HepG2 (cell line): ENCODE measurements at regions not wholly inside any gene's neighbourhood (a gene's known extent, or its start where the extent isn't known, plus 50 kb on each side); places are given as distances from the start of the nearest gene placed in this dataset.

Experiments used
- ATAC-seq: fragments of 200-7000 bp; cut with Tn5 transposase; 3 replicates; pipeline ENCODE4 v1.9.1; 2020; ENCODE audit warnings: mild to moderate bottlenecking, moderate library complexity
- BruUV-seq: library from RNA; stranded (reverse); fragments of 400-500 nt; replicated peaks from 2 replicates; lab custom pipeline; 2021; lab: Mats Ljungman, UMichigan
- CTCF ChIA-PET: fragments of 300-600 bp; formaldehyde crosslinking; extraction: SDS; loops from one replicate; lab custom pipeline; 2021; ENCODE audit warnings: low total read pairs, inconsistent platforms, low intra/inter-chr PET ratio; lab: Yijun Ruan, JAX
- POLR2A ChIA-PET: fragments of 350-600 bp; sonication (Branson Sonifier 250); formaldehyde crosslinking; loops from one replicate; lab custom pipeline; 2020; ENCODE audit warnings: antibody characterized with exemption, inconsistent platforms; lab: Yijun Ruan, JAX
- DNase-seq: peaks from one replicate; pipeline ENCODE4 v3.0.0-alpha.2; 2015; ENCODE audit warnings: low spot score
- FAIRE-seq: peaks from 3 replicates; lab custom pipeline; 2011; peaks lifted over from hg19 to GRCh38; lab: Jason Lieb, UNC
- H2AFZ ChIP-seq: one replicate; pipeline ENCODE4 v1.6.1; 2011; ENCODE audit warnings: low read length, inconsistent platforms
- H3K27ac ChIP-seq: fragments of 300-600 bp; 3 replicates; pipeline ENCODE4 v1.8.0; 2011; ENCODE audit warnings: mixed run types, mild to moderate bottlenecking, mixed read lengths, low read length, inconsistent platforms; ENCODE audit not compliant: insufficient read depth; ENCODE audit errors: extremely low read length
- H3K27me3 ChIP-seq, 2 experiments: fragments of 200-600 bp in 1 of 2; 2 replicates in 1 of 2; 3 replicates in 1 of 2; pipeline versions ENCODE4 v1.6.0 to v1.8.0; 2011; ENCODE audit warnings: low read length in 2 of 2, mild to moderate bottlenecking in 2 of 2, moderate library complexity in 2 of 2, inconsistent platforms in 1 of 2; ENCODE audit not compliant: insufficient read depth in 2 of 2, control insufficient read depth in 1 of 2
- H3K36me3 ChIP-seq, 2 experiments: fragments of 200-600 bp in 1 of 2; replicated peaks in 1 of 2; 2 replicates in 1 of 2; 3 replicates in 1 of 2; pipeline versions ENCODE4 v1.5.1 to v1.8.0; 2011; ENCODE audit warnings: low read length in 2 of 2, inconsistent platforms in 1 of 2; ENCODE audit not compliant: insufficient read depth in 2 of 2, control insufficient read depth in 1 of 2
- H3K4me1 ChIP-seq: 2 replicates; pipeline ENCODE4 v1.5.1; 2012; ENCODE audit warnings: low read length, inconsistent platforms; ENCODE audit not compliant: insufficient read depth
- H3K4me2 ChIP-seq: 2 replicates; pipeline ENCODE4 v1.6.0; 2011; ENCODE audit warnings: low read depth, low read length, inconsistent platforms
- H3K4me3 ChIP-seq, 3 experiments: fragments of 200-600 bp in 1 of 3; sonication (generic), shearing (Covaris generic) in 1 of 3; replicated peaks in 1 of 3; 2 replicates each; pipeline ENCODE4 v1.5.1; 2011 to 2016; ENCODE audit warnings: low read length in 3 of 3, inconsistent platforms in 2 of 3, low read depth in 2 of 3, mild to moderate bottlenecking in 2 of 3, control low read depth in 1 of 3, mixed read lengths in 1 of 3; ENCODE audit not compliant: insufficient read depth in 1 of 3
- H3K79me2 ChIP-seq: one replicate; pipeline ENCODE4 v1.6.1; 2011; ENCODE audit warnings: low read length, inconsistent platforms; ENCODE audit not compliant: insufficient read depth
- H3K9ac ChIP-seq: 2 replicates; pipeline ENCODE4 v1.6.0; 2011; ENCODE audit warnings: mild to moderate bottlenecking, low read depth, low read length, inconsistent platforms; ENCODE audit not compliant: insufficient read depth
- H3K9me3 ChIP-seq: 2 replicates; pipeline ENCODE4 v1.5.1; 2012; ENCODE audit warnings: mild to moderate bottlenecking, low read length
- H4K20me1 ChIP-seq: 2 replicates; pipeline ENCODE4 v1.6.0; 2011; ENCODE audit warnings: inconsistent platforms, mild to moderate bottlenecking, low read length, moderate library complexity; ENCODE audit not compliant: insufficient read depth
- CEBPB ChIP-seq: IDR thresholded peaks from 2 replicates; pipeline ENCODE4 v1.6.1; 2011; ENCODE audit warnings: low read depth, low read length, improper control_type of control experiment, borderline replicate concordance
- HNRNPUL1 ChIP-seq: fragments of 200-400 bp; formaldehyde crosslinking; IDR thresholded peaks from 2 replicates; pipeline ENCODE4 v1.6.1; 2017; ENCODE audit warnings: low read depth, mild to moderate bottlenecking, low read length, moderate library complexity
- JUND ChIP-seq: sonication (generic); formaldehyde crosslinking; IDR thresholded peaks from 2 replicates; pipeline ENCODE4 v1.8.0; 2022; ENCODE audit warnings: mild to moderate bottlenecking, missing genetic modification reagents
- MXD4 ChIP-seq: IDR thresholded peaks from 2 replicates; pipeline ENCODE4 v1.6.1; 2016; ENCODE audit warnings: mild to moderate bottlenecking, missing biosample characterization, missing genetic modification reagents
- NBN ChIP-seq: fragments of 450-650 bp; conservative IDR thresholded peaks from 2 replicates; pipeline ENCODE4 v1.6.1; 2017
- NR1H2 ChIP-seq: sonication (generic); formaldehyde crosslinking; IDR thresholded peaks from 2 replicates; pipeline ENCODE4 v1.8.1; 2022; ENCODE audit warnings: low read depth, missing genetic modification reagents, borderline replicate concordance
- SRSF4 ChIP-seq: fragments of 200-400 bp; formaldehyde crosslinking; IDR thresholded peaks from one replicate; pipeline ENCODE4 v1.6.1; 2018; ENCODE audit warnings: mild to moderate bottlenecking, low read depth, low read length, moderate library complexity; ENCODE audit not compliant: poor library complexity, severe bottlenecking
- ZNF20 ChIP-seq: sonication (generic); formaldehyde crosslinking; IDR thresholded peaks from 2 replicates; pipeline ENCODE4 v1.4.0; 2020; ENCODE audit warnings: mild to moderate bottlenecking, moderate library complexity, missing genetic modification reagents
- ZNF616 ChIP-seq: sonication (generic); formaldehyde crosslinking; IDR thresholded peaks from 2 replicates; pipeline ENCODE4 v1.5.0; 2020; ENCODE audit warnings: low read depth, mild to moderate bottlenecking, missing genetic modification reagents
- ZNF713 ChIP-seq: sonication (generic); formaldehyde crosslinking; IDR thresholded peaks from 2 replicates; pipeline ENCODE4 v1.4.0; 2020; ENCODE audit warnings: mild to moderate bottlenecking, missing genetic modification reagents
- ZNF841 ChIP-seq: sonication (generic); formaldehyde crosslinking; IDR thresholded peaks from 2 replicates; pipeline ENCODE4 v1.8.1; 2023; ENCODE audit warnings: missing genetic modification reagents, borderline replicate concordance
- in situ Hi-C: cut with HindIII; loops from 2 replicates; pipeline ENCODE4 v1.10.0; 2017; ENCODE audit warnings: low pct_unique_long_range_greater_than_20kb; ENCODE audit not compliant: extremely low pct_ligation_motif_present
- intact Hi-C: fragments of 100-400 bp; cut with micrococcal nuclease; formaldehyde crosslinking; loops from one replicate; pipeline ENCODE4 v1.10.0; 2022; ENCODE audit not compliant: unreplicated experiment
- TF ChIP-seq, protein P1 (sequence below): sonication (generic); formaldehyde crosslinking; IDR thresholded peaks from 2 replicates; pipeline ENCODE4 v1.4.0; 2020; ENCODE audit warnings: missing genetic modification reagents
- TF ChIP-seq, protein P2 (sequence below): sonication (generic); formaldehyde crosslinking; IDR thresholded peaks from 2 replicates; pipeline ENCODE4 v1.5.0; 2020; ENCODE audit warnings: missing genetic modification reagents, mild to moderate bottlenecking, borderline replicate concordance
- TF ChIP-seq, protein P3 (sequence below): sonication (generic); formaldehyde crosslinking; IDR thresholded peaks from 2 replicates; pipeline ENCODE4 v1.8.0; 2022; ENCODE audit warnings: missing genetic modification reagents, mild to moderate bottlenecking, borderline replicate concordance
- TF ChIP-seq, protein P4 (sequence below): sonication (generic); formaldehyde crosslinking; IDR thresholded peaks from 2 replicates; pipeline ENCODE4 v1.5.0; 2020; ENCODE audit warnings: missing genetic modification reagents

DNA sequence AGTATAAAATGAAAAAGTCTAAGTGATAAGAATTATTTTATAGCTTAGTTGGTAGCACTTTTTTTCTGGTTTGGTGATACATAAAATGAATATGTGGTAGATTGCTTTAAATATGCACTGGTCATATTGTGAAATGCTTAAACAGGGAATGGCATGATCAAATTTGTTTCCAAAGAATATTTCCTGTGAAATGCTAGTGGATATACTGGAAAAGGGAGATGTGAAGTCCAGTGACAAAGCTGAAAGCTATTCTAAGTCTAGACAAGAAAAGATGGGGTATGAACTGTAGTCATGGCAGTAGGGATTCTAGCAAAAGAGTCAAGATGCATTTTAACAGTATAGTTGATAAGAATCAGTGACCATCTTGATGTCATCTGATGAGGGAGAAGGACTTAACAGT, 98.9 kb upstream of the MME start:
- H3K79me2 ChIP-seq: no peaks in the 10 kb centered on the region
- H2AFZ ChIP-seq: no peak overlapping the region
- DNase-seq: no peak
- TF ChIP-seq JUND (CRISPR knock-in tag): no peak
- no peak for TF ChIP-seq SRSF4
- TF ChIP-seq ZNF713 (CRISPR knock-in tag): no peak
- TF ChIP-seq, protein P1, sequence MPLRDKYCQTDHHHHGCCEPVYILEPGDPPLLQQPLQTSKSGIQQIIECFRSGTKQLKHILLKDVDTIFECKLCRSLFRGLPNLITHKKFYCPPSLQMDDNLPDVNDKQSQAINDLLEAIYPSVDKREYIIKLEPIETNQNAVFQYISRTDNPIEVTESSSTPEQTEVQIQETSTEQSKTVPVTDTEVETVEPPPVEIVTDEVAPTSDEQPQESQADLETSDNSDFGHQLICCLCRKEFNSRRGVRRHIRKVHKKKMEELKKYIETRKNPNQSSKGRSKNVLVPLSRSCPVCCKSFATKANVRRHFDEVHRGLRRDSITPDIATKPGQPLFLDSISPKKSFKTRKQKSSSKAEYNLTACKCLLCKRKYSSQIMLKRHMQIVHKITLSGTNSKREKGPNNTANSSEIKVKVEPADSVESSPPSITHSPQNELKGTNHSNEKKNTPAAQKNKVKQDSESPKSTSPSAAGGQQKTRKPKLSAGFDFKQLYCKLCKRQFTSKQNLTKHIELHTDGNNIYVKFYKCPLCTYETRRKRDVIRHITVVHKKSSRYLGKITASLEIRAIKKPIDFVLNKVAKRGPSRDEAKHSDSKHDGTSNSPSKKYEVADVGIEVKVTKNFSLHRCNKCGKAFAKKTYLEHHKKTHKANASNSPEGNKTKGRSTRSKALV (CRISPR knock-in tag): no peak
- no peak for TF ChIP-seq NR1H2 (CRISPR knock-in tag)
- TF ChIP-seq, protein P2, sequence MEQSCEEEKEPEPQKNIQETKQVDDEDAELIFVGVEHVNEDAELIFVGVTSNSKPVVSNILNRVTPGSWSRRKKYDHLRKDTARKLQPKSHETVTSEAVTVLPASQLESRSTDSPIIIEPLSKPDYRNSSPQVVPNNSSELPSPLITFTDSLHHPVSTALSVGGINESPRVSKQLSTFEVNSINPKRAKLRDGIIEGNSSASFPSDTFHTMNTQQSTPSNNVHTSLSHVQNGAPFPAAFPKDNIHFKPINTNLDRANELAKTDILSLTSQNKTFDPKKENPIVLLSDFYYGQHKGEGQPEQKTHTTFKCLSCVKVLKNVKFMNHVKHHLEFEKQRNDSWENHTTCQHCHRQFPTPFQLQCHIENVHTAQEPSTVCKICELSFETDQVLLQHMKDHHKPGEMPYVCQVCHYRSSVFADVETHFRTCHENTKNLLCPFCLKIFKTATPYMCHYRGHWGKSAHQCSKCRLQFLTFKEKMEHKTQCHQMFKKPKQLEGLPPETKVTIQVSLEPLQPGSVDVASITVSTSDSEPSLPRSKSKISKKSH (CRISPR knock-in tag): no peak
- TF ChIP-seq NBN: no peak
- TF ChIP-seq ZNF616 (CRISPR knock-in tag): no peak
- TF ChIP-seq, protein P3, sequence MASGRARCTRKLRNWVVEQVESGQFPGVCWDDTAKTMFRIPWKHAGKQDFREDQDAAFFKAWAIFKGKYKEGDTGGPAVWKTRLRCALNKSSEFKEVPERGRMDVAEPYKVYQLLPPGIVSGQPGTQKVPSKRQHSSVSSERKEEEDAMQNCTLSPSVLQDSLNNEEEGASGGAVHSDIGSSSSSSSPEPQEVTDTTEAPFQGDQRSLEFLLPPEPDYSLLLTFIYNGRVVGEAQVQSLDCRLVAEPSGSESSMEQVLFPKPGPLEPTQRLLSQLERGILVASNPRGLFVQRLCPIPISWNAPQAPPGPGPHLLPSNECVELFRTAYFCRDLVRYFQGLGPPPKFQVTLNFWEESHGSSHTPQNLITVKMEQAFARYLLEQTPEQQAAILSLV (CRISPR knock-in tag): no peak
- no peak for TF ChIP-seq ZNF841 (CRISPR knock-in tag)
- TF ChIP-seq, protein P4, sequence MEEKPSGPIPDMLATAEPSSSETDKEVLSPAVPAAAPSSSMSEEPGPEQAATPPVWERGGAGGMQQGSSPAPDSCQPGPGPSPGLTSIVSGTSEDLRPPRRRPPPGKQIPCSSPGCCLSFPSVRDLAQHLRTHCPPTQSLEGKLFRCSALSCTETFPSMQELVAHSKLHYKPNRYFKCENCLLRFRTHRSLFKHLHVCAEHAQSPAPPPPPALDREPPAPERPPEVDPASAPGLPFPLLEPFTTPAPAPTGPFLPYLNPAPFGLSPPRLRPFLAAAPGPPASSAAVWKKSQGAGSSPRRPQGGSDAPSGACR: no peak
- no peak for TF ChIP-seq HNRNPUL1
- no peak for TF ChIP-seq MXD4 (CRISPR knock-in tag)
- TF ChIP-seq ZNF20 (CRISPR knock-in tag): no peak
- no peak for TF ChIP-seq CEBPB
- TF ChIP-seq, all 625 proteins: peak for 0
- POLR2A ChIA-PET: no interaction called here
- Histone ChIP-seq H3K36me3 (no peaks in the 10 kb centered on the region), H3K27me3 (no peaks in the 10 kb centered on the region), H3K9me3 (0 out of 2 replicates have a peak, but pooled peaks cover 4% of the 10 kb centered on the region), H3K4me3 (no peak overlapping the region), H3K27ac (no peak overlapping the region), H3K4me2 (no peak overlapping the region), H3K4me1 (no peaks in the 10 kb centered on the region), H3K9ac (no peak overlapping the region), H4K20me1 (no peaks in the 10 kb centered on the region)
- BruUV-seq: no TSS peak
- CTCF ChIA-PET: no interaction called here
- intact Hi-C loops (no loop called here), in situ Hi-C loops (no loop called here)
- ATAC-seq (no peak), FAIRE-seq (no peak)
